Kidney glomerular epithelial cell (primary cell): ENCODE measurements at regions not wholly inside any gene's neighbourhood (a gene's known extent, or its start where the extent isn't known, plus 50 kb on each side); places are given as distances from the start of the nearest gene placed in this dataset.
"Not testable (repeated sequence)": the region's sequence is repeated elsewhere in the genome, so short reads cannot be mapped to it uniquely, and the experiment has no call there.

ENCODE experiments used
- DNase-seq: peaks from one replicate; lab custom pipeline; 2025; lab: John Stamatoyannopoulos, UW

GRCh38 chr15:84360902-84361301 is 125.3 kb downstream of the GOLGA6L4 start:
- not testable (repeated sequence) for DNase-seq

GRCh38 chr15:84384421-84384820 is 148.8 kb downstream of the GOLGA6L4 start:
- DNase-seq, result not testable (repeated sequence)

GRCh38 chr15:84387086-84387485 is 151.5 kb downstream of the GOLGA6L4 start:
- no peak for DNase-seq

GRCh38 chr15:84388201-84388600 is 152.6 kb downstream of the GOLGA6L4 start:
- not testable (repeated sequence) for DNase-seq

GRCh38 chr15:84388638-84389037 is 153.1 kb downstream of the GOLGA6L4 start:
- not testable (repeated sequence) for DNase-seq

GRCh38 chr15:84390324-84390723 is 154.8 kb downstream of the GOLGA6L4 start:
- not testable (repeated sequence) for DNase-seq

GRCh38 chr15:84391191-84391590 is 155.6 kb downstream of the GOLGA6L4 start:
- no peak for DNase-seq

- not testable (repeated sequence) for DNase-seq
Observed at GRCh38 chr15:84392020-84392419, 156.4 kb downstream of the GOLGA6L4 start.

GRCh38 chr15:84393386-84393936 is 157.9 kb downstream of the GOLGA6L4 start:
- not testable (repeated sequence) for DNase-seq

GRCh38 chr15:84393966-84394365 is 158.4 kb downstream of the GOLGA6L4 start:
- not testable (repeated sequence) for DNase-seq

GRCh38 chr15:84395384-84395783 is 159.8 kb downstream of the GOLGA6L4 start:
- not testable (repeated sequence) for DNase-seq

- not testable (repeated sequence) for DNase-seq
Observed at GRCh38 chr15:84395881-84396280, 160.3 kb downstream of the GOLGA6L4 start.

- DNase-seq, result not testable (repeated sequence)
Observed at GRCh38 chr15:84397066-84397465, 161.5 kb downstream of the GOLGA6L4 start.

- DNase-seq, result not testable (repeated sequence)
Observed at GRCh38 chr15:84398087-84398486, 162.5 kb downstream of the GOLGA6L4 start.

GRCh38 chr15:84398763-84399701 is 163.5 kb downstream of the GOLGA6L4 start:
- no peak for DNase-seq

- DNase-seq, result no peak
Observed at GRCh38 chr15:84400017-84400740, 164.6 kb downstream of the GOLGA6L4 start.

GRCh38 chr15:84400820-84401219 is 165.2 kb downstream of the GOLGA6L4 start:
- DNase-seq, result no peak

GRCh38 chr15:84401461-84401860 is 165.9 kb downstream of the GOLGA6L4 start:
- DNase-seq, result not testable (repeated sequence)

GRCh38 chr15:84401891-84402840 is 166.6 kb downstream of the GOLGA6L4 start:
- DNase-seq, result not testable (repeated sequence)

- no peak for DNase-seq
Observed at GRCh38 chr15:84402856-84403608, 167.5 kb downstream of the GOLGA6L4 start.
